Prostate gland (tissue), 2 donors: ENCODE measurements at regions not wholly inside any gene's neighbourhood (a gene's known extent, or its start where the extent isn't known, plus 50 kb on each side); places are given as distances from the start of the nearest gene placed in this dataset.

Source experiments
- POLR2A ChIP-seq: fragments of 450-650 bp; IDR thresholded peaks from one replicate; pipeline ENCODE4 v1.6.1; 2016; ENCODE audit warnings: antibody characterized with exemption, mild to moderate bottlenecking
- POLR2AphosphoS5 ChIP-seq: sonication (generic); formaldehyde crosslinking; IDR thresholded peaks from one replicate; pipeline ENCODE4 v1.6.1; 2017; ENCODE audit warnings: antibody characterized with exemption
- TF ChIP-seq, protein P1 (sequence below), 4 experiments: fragments of 200-600 bp in 2 of 4; fragments of 450-650 bp in 2 of 4; sonication (generic) in 2 of 4; IDR thresholded peaks; 1 replicate in 3 of 4; 2 replicates in 1 of 4; pipeline ENCODE4 v1.5.1; 2016 to 2019; ENCODE audit warnings: antibody characterized with exemption in 4 of 4, mild to moderate bottlenecking in 2 of 4, moderate library complexity in 2 of 4

DNA sequence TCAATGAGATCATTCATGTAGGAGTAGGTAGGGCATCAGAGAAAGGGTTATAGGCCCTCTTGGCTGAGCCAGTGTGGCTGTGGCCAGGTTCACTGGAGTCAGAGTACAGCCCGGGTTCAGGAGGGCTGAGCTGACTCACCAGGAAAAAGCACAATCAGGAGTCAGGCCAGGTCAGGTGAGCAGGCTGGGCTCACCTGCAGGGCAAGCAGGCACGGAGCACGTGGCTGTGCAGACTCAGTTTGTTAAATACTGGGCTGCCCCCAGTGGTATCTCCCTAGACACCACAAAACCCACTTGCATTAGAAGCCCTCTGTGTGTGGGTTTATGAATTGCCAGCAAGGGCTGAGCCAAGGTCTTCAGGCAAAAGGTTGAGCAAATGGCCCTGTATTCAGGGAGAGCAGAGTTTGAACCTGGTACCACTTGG is 122.1 kb upstream of the SERBP1 start:
- no peak for TF ChIP-seq POLR2AphosphoS5
- TF ChIP-seq, protein P1, sequence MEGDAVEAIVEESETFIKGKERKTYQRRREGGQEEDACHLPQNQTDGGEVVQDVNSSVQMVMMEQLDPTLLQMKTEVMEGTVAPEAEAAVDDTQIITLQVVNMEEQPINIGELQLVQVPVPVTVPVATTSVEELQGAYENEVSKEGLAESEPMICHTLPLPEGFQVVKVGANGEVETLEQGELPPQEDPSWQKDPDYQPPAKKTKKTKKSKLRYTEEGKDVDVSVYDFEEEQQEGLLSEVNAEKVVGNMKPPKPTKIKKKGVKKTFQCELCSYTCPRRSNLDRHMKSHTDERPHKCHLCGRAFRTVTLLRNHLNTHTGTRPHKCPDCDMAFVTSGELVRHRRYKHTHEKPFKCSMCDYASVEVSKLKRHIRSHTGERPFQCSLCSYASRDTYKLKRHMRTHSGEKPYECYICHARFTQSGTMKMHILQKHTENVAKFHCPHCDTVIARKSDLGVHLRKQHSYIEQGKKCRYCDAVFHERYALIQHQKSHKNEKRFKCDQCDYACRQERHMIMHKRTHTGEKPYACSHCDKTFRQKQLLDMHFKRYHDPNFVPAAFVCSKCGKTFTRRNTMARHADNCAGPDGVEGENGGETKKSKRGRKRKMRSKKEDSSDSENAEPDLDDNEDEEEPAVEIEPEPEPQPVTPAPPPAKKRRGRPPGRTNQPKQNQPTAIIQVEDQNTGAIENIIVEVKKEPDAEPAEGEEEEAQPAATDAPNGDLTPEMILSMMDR (IDR thresholded peaks at IDR 0.05): no peak
- TF ChIP-seq POLR2A: no peak
